HG02642 (cell line): ENCODE measurements at regions not wholly inside any gene's neighbourhood (a gene's known extent, or its start where the extent isn't known, plus 50 kb on each side); places are given as distances from the start of the nearest gene placed in this dataset.

Source experiments
- ATAC-seq: cut with Tn5 transposase; IDR thresholded peaks from one replicate; pipeline ENCODE4 v1.9.1; 2021; ENCODE audit warnings: mild to moderate bottlenecking; ENCODE audit not compliant: unreplicated experiment, poor library complexity

- ATAC-seq: no peak
Observed at GRCh38 chr7:88700725-88701124, 58.8 kb upstream of the ZNF804B start.

- no peak for ATAC-seq
Observed at GRCh38 chr7:88694207-88694606, 65.3 kb upstream of the ZNF804B start.

- no peak for ATAC-seq
Observed at GRCh38 chr7:88693131-88693530, 66.4 kb upstream of the ZNF804B start.

- ATAC-seq: no peak
Observed at GRCh38 chr7:88692493-88692892, 67.0 kb upstream of the ZNF804B start.

GRCh38 chr7:88689821-88690220, 69.7 kb upstream of the ZNF804B start:
- no peak for ATAC-seq

GRCh38 chr7:88688222-88688621, 71.3 kb upstream of the ZNF804B start:
- no peak for ATAC-seq

GRCh38 chr7:88686468-88687229, 72.9 kb upstream of the ZNF804B start:
- ATAC-seq: no peak

- no peak for ATAC-seq
Observed at GRCh38 chr7:88681682-88682081, 77.8 kb upstream of the ZNF804B start.

- ATAC-seq: no peak
Observed at GRCh38 chr7:88670536-88670935, 89.0 kb upstream of the ZNF804B start.

GRCh38 chr7:88669913-88670312, 89.6 kb upstream of the ZNF804B start:
- ATAC-seq: no peak

- ATAC-seq: no peak
Observed at GRCh38 chr7:88668591-88668990, 90.9 kb upstream of the ZNF804B start.

- no peak for ATAC-seq
Observed at GRCh38 chr7:88666626-88667025, 92.9 kb upstream of the ZNF804B start.

- no peak for ATAC-seq
Observed at GRCh38 chr7:88665892-88666514, 93.5 kb upstream of the ZNF804B start.

GRCh38 chr7:88664630-88665233, 94.8 kb upstream of the ZNF804B start:
- no peak for ATAC-seq

GRCh38 chr7:88661921-88662320, 97.6 kb upstream of the ZNF804B start:
- ATAC-seq: no peak

- ATAC-seq: no peak
Observed at GRCh38 chr7:88647825-88648224, 111.7 kb upstream of the ZNF804B start.

GRCh38 chr7:88638583-88638982, 120.9 kb upstream of the ZNF804B start:
- ATAC-seq: no peak

- no peak for ATAC-seq
Observed at GRCh38 chr7:88637795-88638194, 121.7 kb upstream of the ZNF804B start.

GRCh38 chr7:88635149-88635548, 124.4 kb upstream of the ZNF804B start:
- ATAC-seq: no peak

- no peak for ATAC-seq
Observed at GRCh38 chr7:88629559-88629958, 129.9 kb upstream of the ZNF804B start.

- peak; percentile 100 for ATAC-seq
Observed at GRCh38 chr7:88628363-88629085, 131.0 kb upstream of the ZNF804B start.
